ENCODE measurements at regions not wholly inside any gene's neighbourhood (a gene's known extent, or its start where the extent isn't known, plus 50 kb on each side); places are given as distances from the start of the nearest gene placed in this dataset.
A peak's percentile ranks its signal among the peaks of the same experiment; 100 is the strongest.

DNA sequence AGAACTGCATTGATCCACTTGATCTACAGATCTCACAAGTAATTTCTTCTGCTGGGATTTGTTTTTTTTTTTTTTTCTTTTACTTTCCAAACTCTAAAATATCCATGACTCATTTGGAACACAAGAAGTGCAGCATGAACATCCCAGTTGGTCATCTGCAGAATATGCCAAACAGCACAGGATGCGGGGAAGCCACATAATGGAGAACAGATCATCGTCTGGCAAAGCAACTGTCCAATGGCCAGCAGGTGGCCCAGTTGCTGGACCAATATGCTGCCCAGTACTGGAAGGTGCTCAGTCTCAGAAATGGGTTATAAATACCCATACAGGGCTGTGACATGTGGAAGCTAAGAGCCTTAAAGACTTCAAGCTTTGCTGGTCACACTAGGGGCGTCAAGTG lies 221.3 kb upstream of the TAS2R1 start:
- DNase-seq (ENCODE audit: low spot score): no peak
- Mint-ChIP-seq H3K4me3 (ENCODE audit: unreplicated experiment) (no peak overlapping the region), H3K36me3 (ENCODE audit: low read depth, unreplicated experiment) (no peaks in the 10 kb centered on the region), H3K27me3 (ENCODE audit: unreplicated experiment) (no peaks in the 10 kb centered on the region), H3K27ac (ENCODE audit: unreplicated experiment) (no peak overlapping the region), H3K4me1 (ENCODE audit: unreplicated experiment) (no peaks in the 10 kb centered on the region), H3K9me3 (ENCODE audit: unreplicated experiment) (no peaks in the 10 kb centered on the region)
- peak; percentile 32 for TF ChIP-seq CTCF (IDR thresholded peaks at IDR 0.05; ENCODE audit: unreplicated experiment)

- H3K27me3 Mint-ChIP-seq (ENCODE audit: unreplicated experiment): no peaks in the 10 kb centered on the region
- no peaks in the 10 kb centered on the region for H3K36me3 Mint-ChIP-seq (ENCODE audit: low read depth, unreplicated experiment)
- no peak for TF ChIP-seq CTCF (IDR thresholded peaks at IDR 0.05; ENCODE audit: unreplicated experiment)
- H3K9me3 Mint-ChIP-seq (ENCODE audit: unreplicated experiment): no peaks in the 10 kb centered on the region
- H3K27ac Mint-ChIP-seq (ENCODE audit: unreplicated experiment): no peak overlapping the region
- H3K4me3 Mint-ChIP-seq (ENCODE audit: unreplicated experiment): no peak overlapping the region
- DNase-seq (ENCODE audit: low spot score): no peak
- no peaks in the 10 kb centered on the region for H3K4me1 Mint-ChIP-seq (ENCODE audit: unreplicated experiment)
These were observed 220.3 kb upstream of the TAS2R1 start for GRCh38 chr5:9850456-9850855.

- H3K9me3 Mint-ChIP-seq (ENCODE audit: unreplicated experiment): no peaks in the 10 kb centered on the region
- DNase-seq (ENCODE audit: low spot score): no peak
- H3K4me3 Mint-ChIP-seq (ENCODE audit: unreplicated experiment): no peak overlapping the region
- no peak overlapping the region for H3K27ac Mint-ChIP-seq (ENCODE audit: unreplicated experiment)
- TF ChIP-seq CTCF (IDR thresholded peaks at IDR 0.05; ENCODE audit: unreplicated experiment): no peak
- peaks cover 1% of the 10 kb centered on the region for H3K27me3 Mint-ChIP-seq (ENCODE audit: unreplicated experiment)
- H3K4me1 Mint-ChIP-seq (ENCODE audit: unreplicated experiment): no peaks in the 10 kb centered on the region
- H3K36me3 Mint-ChIP-seq (ENCODE audit: low read depth, unreplicated experiment): no peaks in the 10 kb centered on the region
These were observed 217.5 kb upstream of the TAS2R1 start for GRCh38 chr5:9847631-9848030.

- no peak for DNase-seq (ENCODE audit: low spot score)
- Mint-ChIP-seq H3K27me3 (ENCODE audit: unreplicated experiment) (peaks cover 1% of the 10 kb centered on the region), H3K27ac (ENCODE audit: unreplicated experiment) (no peak overlapping the region), H3K9me3 (ENCODE audit: unreplicated experiment) (no peaks in the 10 kb centered on the region), H3K36me3 (ENCODE audit: low read depth, unreplicated experiment) (no peaks in the 10 kb centered on the region), H3K4me1 (ENCODE audit: unreplicated experiment) (no peaks in the 10 kb centered on the region), H3K4me3 (ENCODE audit: unreplicated experiment) (no peak overlapping the region)
- no peak for TF ChIP-seq CTCF (IDR thresholded peaks at IDR 0.05; ENCODE audit: unreplicated experiment)
These were observed 215.0 kb upstream of the TAS2R1 start for GRCh38 chr5:9845185-9845584.

- Mint-ChIP-seq H3K4me3 (ENCODE audit: unreplicated experiment) (no peak overlapping the region), H3K27me3 (ENCODE audit: unreplicated experiment) (peaks cover 1% of the 10 kb centered on the region), H3K27ac (ENCODE audit: unreplicated experiment) (no peak overlapping the region), H3K9me3 (ENCODE audit: unreplicated experiment) (no peaks in the 10 kb centered on the region), H3K36me3 (ENCODE audit: low read depth, unreplicated experiment) (no peaks in the 10 kb centered on the region), H3K4me1 (ENCODE audit: unreplicated experiment) (no peaks in the 10 kb centered on the region)
- no peak for TF ChIP-seq CTCF (IDR thresholded peaks at IDR 0.05; ENCODE audit: unreplicated experiment)
- DNase-seq (ENCODE audit: low spot score): no peak
These were observed 211.5 kb upstream of the TAS2R1 start for GRCh38 chr5:9841516-9842170.
